ENCODE measurements at regions not wholly inside any gene's neighbourhood (a gene's known extent, or its start where the extent isn't known, plus 50 kb on each side); places are given as distances from the start of the nearest gene placed in this dataset.

- Mint-ChIP-seq H3K36me3 (ENCODE audit: insufficient read depth, unreplicated experiment) (no peaks in the 10 kb centered on the region), H3K9me3 (ENCODE audit: low read depth, unreplicated experiment) (no peaks in the 10 kb centered on the region), H3K27me3 (ENCODE audit: unreplicated experiment) (no peaks in the 10 kb centered on the region), H3K4me3 (ENCODE audit: low read depth, unreplicated experiment) (no peak overlapping the region), H3K4me1 (ENCODE audit: low read depth, unreplicated experiment) (no peaks in the 10 kb centered on the region), H3K27ac (ENCODE audit: unreplicated experiment) (no peak overlapping the region)
- CTCF ChIA-PET, result no interaction called here
- no peak for DNase-seq
- BruUV-seq (replicated peaks), result no TSS peak
- intact Hi-C loops (cut with micrococcal nuclease; ENCODE audit: unreplicated experiment), result no loop called here
- TF ChIP-seq CTCF (IDR thresholded peaks at IDR 0.05; ENCODE audit: unreplicated experiment), result no peak
Measured at GRCh38 chr4:30855232-30855631, 135.1 kb downstream of the PCDH7 start.

GRCh38 chr4:30856795-30857564 lies 136.8 kb downstream of the PCDH7 start:
- H3K27ac Mint-ChIP-seq (ENCODE audit: unreplicated experiment), result no peak overlapping the region
- H3K4me3 Mint-ChIP-seq (ENCODE audit: low read depth, unreplicated experiment), result no peak overlapping the region
- intact Hi-C loops (cut with micrococcal nuclease; ENCODE audit: unreplicated experiment), result no loop called here
- no peak for TF ChIP-seq CTCF (IDR thresholded peaks at IDR 0.05; ENCODE audit: unreplicated experiment)
- no peaks in the 10 kb centered on the region for H3K9me3 Mint-ChIP-seq (ENCODE audit: low read depth, unreplicated experiment)
- no TSS peak for BruUV-seq (replicated peaks)
- CTCF ChIA-PET, result no interaction called here
- no peak for DNase-seq
- no peaks in the 10 kb centered on the region for H3K4me1 Mint-ChIP-seq (ENCODE audit: low read depth, unreplicated experiment)
- H3K36me3 Mint-ChIP-seq (ENCODE audit: insufficient read depth, unreplicated experiment), result no peaks in the 10 kb centered on the region
- H3K27me3 Mint-ChIP-seq (ENCODE audit: unreplicated experiment), result no peaks in the 10 kb centered on the region

- BruUV-seq (replicated peaks), result no TSS peak
- Mint-ChIP-seq H3K4me3 (ENCODE audit: low read depth, unreplicated experiment) (no peak overlapping the region), H3K36me3 (ENCODE audit: insufficient read depth, unreplicated experiment) (no peaks in the 10 kb centered on the region), H3K4me1 (ENCODE audit: low read depth, unreplicated experiment) (peaks cover 10% of the 10 kb centered on the region), H3K9me3 (ENCODE audit: low read depth, unreplicated experiment) (no peaks in the 10 kb centered on the region), H3K27ac (ENCODE audit: unreplicated experiment) (no peak overlapping the region), H3K27me3 (ENCODE audit: unreplicated experiment) (no peaks in the 10 kb centered on the region)
- TF ChIP-seq CTCF (IDR thresholded peaks at IDR 0.05; ENCODE audit: unreplicated experiment), result no peak
- intact Hi-C loops (cut with micrococcal nuclease; ENCODE audit: unreplicated experiment), result loop anchor here (5.0 kb wide), 1 partner anchor 144 kb away; no protein-coding TSS in a partner anchor
- no peak for DNase-seq
- CTCF ChIA-PET, result interaction anchor here (0.7 kb wide), 1 partner anchor 22 kb away, joined by 3 read pairs; no protein-coding TSS in a partner anchor
Measured at GRCh38 chr4:30860978-30861377, 140.8 kb downstream of the PCDH7 start.

- H3K4me1 Mint-ChIP-seq (ENCODE audit: low read depth, unreplicated experiment), result peaks cover 16% of the 10 kb centered on the region
- no peak for DNase-seq
- intact Hi-C loops (cut with micrococcal nuclease; ENCODE audit: unreplicated experiment), result loop anchor here (5.0 kb wide), 1 partner anchor 145 kb away; no protein-coding TSS in a partner anchor
- no peaks in the 10 kb centered on the region for H3K9me3 Mint-ChIP-seq (ENCODE audit: low read depth, unreplicated experiment)
- CTCF ChIA-PET, result no interaction called here
- no peak overlapping the region for H3K4me3 Mint-ChIP-seq (ENCODE audit: low read depth, unreplicated experiment)
- BruUV-seq (replicated peaks), result no TSS peak
- no peak for TF ChIP-seq CTCF (IDR thresholded peaks at IDR 0.05; ENCODE audit: unreplicated experiment)
- no peaks in the 10 kb centered on the region for H3K27me3 Mint-ChIP-seq (ENCODE audit: unreplicated experiment)
- no peak overlapping the region for H3K27ac Mint-ChIP-seq (ENCODE audit: unreplicated experiment)
- no peaks in the 10 kb centered on the region for H3K36me3 Mint-ChIP-seq (ENCODE audit: insufficient read depth, unreplicated experiment)
Measured at GRCh38 chr4:30862196-30862595, 142.0 kb downstream of the PCDH7 start.

Measured in Calu3 (cell line).